T-helper 1 cell treated with Interleukin-12 subunit alpha and Interleukin-12 subunit beta and Interleukin-4 antibody, amounts not matched to agents 30 μg/mL and 1 μg/mL, for 36 hours (primary cell): ENCODE measurements at regions not wholly inside any gene's neighbourhood (a gene's known extent, or its start where the extent isn't known, plus 50 kb on each side); places are given as distances from the start of the nearest gene placed in this dataset.
"Not testable (repeated sequence)": the region's sequence is repeated elsewhere in the genome, so short reads cannot be mapped to it uniquely, and the experiment has no call there.

Source experiments
- H3K27ac Mint-ChIP-seq: one replicate; pipeline ENCODE4 v1.8.0; 2021; ENCODE audit warnings: mild to moderate bottlenecking, mixed read lengths
- H3K27me3 Mint-ChIP-seq: one replicate; pipeline ENCODE4 v1.8.0; 2021; ENCODE audit warnings: low read depth, mixed read lengths
- H3K36me3 Mint-ChIP-seq: one replicate; pipeline ENCODE4 v1.8.0; 2021; ENCODE audit warnings: low read depth, mixed read lengths
- H3K4me1 Mint-ChIP-seq: one replicate; pipeline ENCODE4 v1.8.0; 2021; ENCODE audit warnings: low read depth, mixed read lengths
- H3K4me3 Mint-ChIP-seq: one replicate; pipeline ENCODE4 v1.8.0; 2021; ENCODE audit warnings: mild to moderate bottlenecking, moderate library complexity, mixed read lengths
- H3K9me3 Mint-ChIP-seq: one replicate; pipeline ENCODE4 v1.8.0; 2021; ENCODE audit warnings: mixed read lengths

- Mint-ChIP-seq H3K9me3 (peaks cover 7% of the 10 kb centered on the region), H3K4me3 (no peak overlapping the region), H3K27ac (no peak overlapping the region), H3K4me1 (no peaks in the 10 kb centered on the region), H3K36me3 (no peaks in the 10 kb centered on the region), H3K27me3 (no peaks in the 10 kb centered on the region)
Measured at GRCh38 chr2:33927756-33928155, 328.7 kb upstream of the FAM98A start.

- H3K27ac Mint-ChIP-seq = no peak overlapping the region
Measured at GRCh38 chr2:33925311-33925710, 326.2 kb upstream of the FAM98A start.

GRCh38 chr2:33924586-33925169 is 325.6 kb upstream of the FAM98A start:
- Mint-ChIP-seq H3K27me3 (no peaks in the 10 kb centered on the region), H3K9me3 (peaks cover 7% of the 10 kb centered on the region), H3K4me3 (no peak overlapping the region), H3K4me1 (no peaks in the 10 kb centered on the region), H3K36me3 (no peaks in the 10 kb centered on the region), H3K27ac (no peak overlapping the region)

More at GRCh38 chr2:33925311-33925710, 326.2 kb upstream of the FAM98A start:
- H3K4me1 Mint-ChIP-seq = no peaks in the 10 kb centered on the region
- peaks cover 7% of the 10 kb centered on the region for H3K9me3 Mint-ChIP-seq
- H3K36me3 Mint-ChIP-seq = no peaks in the 10 kb centered on the region
- no peak overlapping the region for H3K4me3 Mint-ChIP-seq
- no peaks in the 10 kb centered on the region for H3K27me3 Mint-ChIP-seq

- no peak overlapping the region for H3K27ac Mint-ChIP-seq
- no peaks in the 10 kb centered on the region for H3K27me3 Mint-ChIP-seq
- H3K4me3 Mint-ChIP-seq = no peak overlapping the region
- H3K4me1 Mint-ChIP-seq = no peaks in the 10 kb centered on the region
- H3K9me3 Mint-ChIP-seq = peaks cover 21% of the 10 kb centered on the region
- H3K36me3 Mint-ChIP-seq = no peaks in the 10 kb centered on the region
Measured at GRCh38 chr2:33917252-33917651, 318.2 kb upstream of the FAM98A start.

GRCh38 chr2:33913071-33913616 is 314.0 kb upstream of the FAM98A start:
- Mint-ChIP-seq H3K27me3 (no peaks in the 10 kb centered on the region), H3K4me1 (no peaks in the 10 kb centered on the region), H3K27ac (no peak overlapping the region), H3K36me3 (no peaks in the 10 kb centered on the region), H3K4me3 (no peak overlapping the region), H3K9me3 (peaks cover 25% of the 10 kb centered on the region)

- no peaks in the 10 kb centered on the region for H3K4me1 Mint-ChIP-seq
- no peaks in the 10 kb centered on the region for H3K36me3 Mint-ChIP-seq
- no peak overlapping the region for H3K27ac Mint-ChIP-seq
- no peaks in the 10 kb centered on the region for H3K27me3 Mint-ChIP-seq
- H3K9me3 Mint-ChIP-seq = peaks cover 25% of the 10 kb centered on the region
- H3K4me3 Mint-ChIP-seq = no peak overlapping the region
Measured at GRCh38 chr2:33911327-33911726, 312.2 kb upstream of the FAM98A start.

GRCh38 chr2:33909945-33910695 is 311.0 kb upstream of the FAM98A start:
- H3K36me3 Mint-ChIP-seq = no peaks in the 10 kb centered on the region
- H3K27me3 Mint-ChIP-seq = no peaks in the 10 kb centered on the region
- H3K4me3 Mint-ChIP-seq = no peak overlapping the region
- H3K9me3 Mint-ChIP-seq = peaks cover 16% of the 10 kb centered on the region
- no peaks in the 10 kb centered on the region for H3K4me1 Mint-ChIP-seq
- no peak overlapping the region for H3K27ac Mint-ChIP-seq

GRCh38 chr2:33907866-33908265 is 308.8 kb upstream of the FAM98A start:
- no peak overlapping the region for H3K4me3 Mint-ChIP-seq
- H3K36me3 Mint-ChIP-seq = no peaks in the 10 kb centered on the region
- no peaks in the 10 kb centered on the region for H3K27me3 Mint-ChIP-seq
- no peak overlapping the region for H3K27ac Mint-ChIP-seq
- H3K4me1 Mint-ChIP-seq = no peaks in the 10 kb centered on the region
- peaks cover 13% of the 10 kb centered on the region for H3K9me3 Mint-ChIP-seq

GRCh38 chr2:33906129-33906528 is 307.0 kb upstream of the FAM98A start:
- not testable (repeated sequence) for H3K4me1 Mint-ChIP-seq, H3K27me3 Mint-ChIP-seq, H3K36me3 Mint-ChIP-seq, H3K4me3 Mint-ChIP-seq, H3K27ac Mint-ChIP-seq
- H3K9me3 Mint-ChIP-seq = peaks cover 14% of the 10 kb centered on the region

- Mint-ChIP-seq H3K9me3 (peaks cover 14% of the 10 kb centered on the region), H3K36me3 (no peaks in the 10 kb centered on the region), H3K27me3 (no peaks in the 10 kb centered on the region), H3K27ac (no peak overlapping the region), H3K4me3 (no peak overlapping the region), H3K4me1 (no peaks in the 10 kb centered on the region)
Measured at GRCh38 chr2:33904801-33905200, 305.7 kb upstream of the FAM98A start.

- Mint-ChIP-seq H3K27me3 (no peaks in the 10 kb centered on the region), H3K9me3 (peaks cover 9% of the 10 kb centered on the region), H3K36me3 (no peaks in the 10 kb centered on the region), H3K27ac (no peak overlapping the region), H3K4me3 (no peak overlapping the region), H3K4me1 (no peaks in the 10 kb centered on the region)
Measured at GRCh38 chr2:33903701-33904100, 304.6 kb upstream of the FAM98A start.

- Mint-ChIP-seq H3K27ac (no peak overlapping the region), H3K4me1 (no peaks in the 10 kb centered on the region), H3K36me3 (no peaks in the 10 kb centered on the region), H3K27me3 (no peaks in the 10 kb centered on the region), H3K9me3 (peaks cover 9% of the 10 kb centered on the region), H3K4me3 (no peak overlapping the region)
Measured at GRCh38 chr2:33903215-33903614, 304.1 kb upstream of the FAM98A start.

- Mint-ChIP-seq H3K4me1 (no peaks in the 10 kb centered on the region), H3K27me3 (no peaks in the 10 kb centered on the region), H3K4me3 (no peak overlapping the region), H3K36me3 (no peaks in the 10 kb centered on the region), H3K27ac (no peak overlapping the region), H3K9me3 (peaks cover 9% of the 10 kb centered on the region)
Measured at GRCh38 chr2:33900610-33901009, 301.5 kb upstream of the FAM98A start.

GRCh38 chr2:33897741-33898140 is 298.6 kb upstream of the FAM98A start:
- no peak overlapping the region for H3K4me3 Mint-ChIP-seq
- H3K4me1 Mint-ChIP-seq = no peaks in the 10 kb centered on the region
- H3K36me3 Mint-ChIP-seq = no peaks in the 10 kb centered on the region
- peaks cover 8% of the 10 kb centered on the region for H3K9me3 Mint-ChIP-seq
- H3K27ac Mint-ChIP-seq = no peak overlapping the region
- no peaks in the 10 kb centered on the region for H3K27me3 Mint-ChIP-seq

GRCh38 chr2:33893824-33894223 is 294.7 kb upstream of the FAM98A start:
- Mint-ChIP-seq H3K27ac (no peak overlapping the region), H3K9me3 (peaks cover 8% of the 10 kb centered on the region), H3K36me3 (no peaks in the 10 kb centered on the region), H3K4me3 (no peak overlapping the region), H3K4me1 (no peaks in the 10 kb centered on the region), H3K27me3 (no peaks in the 10 kb centered on the region)
